ENCODE measurements at regions not wholly inside any gene's neighbourhood (a gene's known extent, or its start where the extent isn't known, plus 50 kb on each side); places are given as distances from the start of the nearest gene placed in this dataset.

- TF ChIP-seq CTCF (IDR thresholded peaks at IDR 0.05) (no peak), POLR2A (IDR thresholded peaks at IDR 0.05) (no peak)
Observed at GRCh38 chr21:38970765-38971164, 165.0 kb downstream of the ETS2 start.
